ENCODE measurements at regions not wholly inside any gene's neighbourhood (a gene's known extent, or its start where the extent isn't known, plus 50 kb on each side); places are given as distances from the start of the nearest gene placed in this dataset.
"Not testable (repeated sequence)": the region's sequence is repeated elsewhere in the genome, so short reads cannot be mapped to it uniquely, and the experiment has no call there.

- no peak overlapping the region for H3K4me3 ChIP-seq (ENCODE audit: low read length)
- H3K9me3 ChIP-seq (ENCODE audit: control insufficient read depth, insufficient read depth, low read length) = no peaks in the 10 kb centered on the region
- Mint-ChIP-seq H3K36me3 (no peaks in the 10 kb centered on the region), H3K27me3 (ENCODE audit: low read depth in 2 of 2) (peaks cover 3% of the 10 kb centered on the region in 2 donors), H3K27ac (no peak overlapping the region), H3K4me1 (no peaks in the 10 kb centered on the region), H3K4me3 (no peak overlapping the region), H3K9me3 (no peaks in the 10 kb centered on the region)
- H3K27me3 ChIP-seq (ENCODE audit: control insufficient read depth, insufficient read depth, low read length) = no peaks in the 10 kb centered on the region
- no peaks in the 10 kb centered on the region for H3K4me1 ChIP-seq (ENCODE audit: control insufficient read depth, insufficient read depth, low read length)
- DNase-seq = no peak
- no peak overlapping the region for H3K27ac ChIP-seq (ENCODE audit: low read length)
- WGBS (ENCODE audit: insufficient coverage) = 86% methylated on average over 18 of the region's 18 CpGs
- intact Hi-C loops (cut with micrococcal nuclease) = no loop called here
- H3K36me3 ChIP-seq (ENCODE audit: control insufficient read depth, insufficient read depth, low read length) = no peaks in the 10 kb centered on the region
- no peak for ATAC-seq
- TF ChIP-seq, protein P1, sequence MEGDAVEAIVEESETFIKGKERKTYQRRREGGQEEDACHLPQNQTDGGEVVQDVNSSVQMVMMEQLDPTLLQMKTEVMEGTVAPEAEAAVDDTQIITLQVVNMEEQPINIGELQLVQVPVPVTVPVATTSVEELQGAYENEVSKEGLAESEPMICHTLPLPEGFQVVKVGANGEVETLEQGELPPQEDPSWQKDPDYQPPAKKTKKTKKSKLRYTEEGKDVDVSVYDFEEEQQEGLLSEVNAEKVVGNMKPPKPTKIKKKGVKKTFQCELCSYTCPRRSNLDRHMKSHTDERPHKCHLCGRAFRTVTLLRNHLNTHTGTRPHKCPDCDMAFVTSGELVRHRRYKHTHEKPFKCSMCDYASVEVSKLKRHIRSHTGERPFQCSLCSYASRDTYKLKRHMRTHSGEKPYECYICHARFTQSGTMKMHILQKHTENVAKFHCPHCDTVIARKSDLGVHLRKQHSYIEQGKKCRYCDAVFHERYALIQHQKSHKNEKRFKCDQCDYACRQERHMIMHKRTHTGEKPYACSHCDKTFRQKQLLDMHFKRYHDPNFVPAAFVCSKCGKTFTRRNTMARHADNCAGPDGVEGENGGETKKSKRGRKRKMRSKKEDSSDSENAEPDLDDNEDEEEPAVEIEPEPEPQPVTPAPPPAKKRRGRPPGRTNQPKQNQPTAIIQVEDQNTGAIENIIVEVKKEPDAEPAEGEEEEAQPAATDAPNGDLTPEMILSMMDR (IDR thresholded peaks at IDR 0.05) = no peak
Measured at GRCh38 chr22:48299801-48300200, 1527.9 kb downstream of the BRD1 start.

DNA sequence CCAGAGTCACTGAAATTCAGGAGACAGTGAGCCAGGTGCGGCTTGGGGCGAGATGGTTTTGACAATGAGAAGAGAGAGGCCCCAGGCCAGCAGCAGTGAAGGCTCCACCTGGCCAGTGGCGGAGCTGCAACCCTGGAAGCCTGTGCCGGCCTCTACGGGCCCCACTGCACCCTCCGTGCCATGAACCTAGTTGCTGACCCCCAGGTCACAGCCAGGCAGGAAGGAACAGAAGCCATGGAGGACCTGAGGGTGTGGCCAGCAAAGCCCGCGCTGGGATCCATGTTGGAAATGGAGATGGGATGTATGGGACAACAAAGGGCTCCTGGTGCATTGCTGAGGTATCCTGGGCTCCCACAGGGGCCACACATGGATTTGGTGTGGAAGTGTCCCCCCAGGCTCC, 1528.5 kb downstream of the BRD1 start:
- TF ChIP-seq, protein P1 (IDR thresholded peaks at IDR 0.05) = no peak
- no peaks in the 10 kb centered on the region for H3K9me3 Mint-ChIP-seq
- no peak overlapping the region for H3K4me3 ChIP-seq (ENCODE audit: low read length)
- H3K4me3 Mint-ChIP-seq = no peak overlapping the region
- no peaks in the 10 kb centered on the region for H3K27me3 ChIP-seq (ENCODE audit: control insufficient read depth, insufficient read depth, low read length)
- no peaks in the 10 kb centered on the region for H3K36me3 ChIP-seq (ENCODE audit: control insufficient read depth, insufficient read depth, low read length)
- no peaks in the 10 kb centered on the region for H3K9me3 ChIP-seq (ENCODE audit: control insufficient read depth, insufficient read depth, low read length)
- 82% methylated on average over 8 of the region's 8 CpGs for WGBS (ENCODE audit: insufficient coverage)
- no peaks in the 10 kb centered on the region for H3K36me3 Mint-ChIP-seq
- H3K27me3 Mint-ChIP-seq (ENCODE audit: low read depth in 2 of 2) = peaks cover 6 to 8% of the 10 kb centered on the region in 2 donors
- no peak overlapping the region for H3K27ac ChIP-seq (ENCODE audit: low read length)
- H3K27ac Mint-ChIP-seq = no peak overlapping the region
- ATAC-seq (no peak), DNase-seq (no peak)
- no peaks in the 10 kb centered on the region for H3K4me1 Mint-ChIP-seq
- no peaks in the 10 kb centered on the region for H3K4me1 ChIP-seq (ENCODE audit: control insufficient read depth, insufficient read depth, low read length)
- intact Hi-C loops (cut with micrococcal nuclease) = no loop called here

DNA sequence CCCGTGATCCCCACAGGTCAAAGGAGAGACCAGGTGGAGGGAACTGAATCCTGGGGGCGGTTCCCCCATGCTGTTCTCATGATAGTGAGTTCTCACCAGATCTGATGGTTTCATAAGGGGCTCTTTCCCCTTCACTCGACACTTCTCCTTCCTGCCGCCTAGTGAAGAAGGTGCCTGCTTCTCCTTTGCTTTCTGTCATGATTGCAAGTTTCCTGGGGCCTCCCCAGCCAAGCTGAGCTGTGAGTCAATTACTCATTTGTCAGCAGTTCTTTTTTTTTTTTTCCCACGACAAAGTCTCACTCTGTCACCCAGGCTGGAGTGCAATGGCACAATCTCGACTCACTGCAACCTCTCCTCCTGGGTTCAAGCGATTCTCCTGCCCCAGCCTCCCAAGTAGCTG, 1530.4 kb downstream of the BRD1 start:
- DNase-seq = no peak
- intact Hi-C loops (cut with micrococcal nuclease) = no loop called here
- Mint-ChIP-seq H3K4me3 (no peak overlapping the region), H3K27ac (no peak overlapping the region), H3K9me3 (no peaks in the 10 kb centered on the region), H3K4me1 (no peaks in the 10 kb centered on the region), H3K36me3 (no peaks in the 10 kb centered on the region), H3K27me3 (ENCODE audit: low read depth in 2 of 2) (peaks cover 8 to 15% of the 10 kb centered on the region in 2 donors)
- Histone ChIP-seq H3K27ac (ENCODE audit: low read length) (no peak overlapping the region), H3K4me1 (ENCODE audit: control insufficient read depth, insufficient read depth, low read length) (no peaks in the 10 kb centered on the region), H3K27me3 (ENCODE audit: control insufficient read depth, insufficient read depth, low read length) (no peaks in the 10 kb centered on the region), H3K4me3 (ENCODE audit: low read length) (no peak overlapping the region), H3K36me3 (ENCODE audit: control insufficient read depth, insufficient read depth, low read length) (no peaks in the 10 kb centered on the region), H3K9me3 (ENCODE audit: control insufficient read depth, insufficient read depth, low read length) (no peaks in the 10 kb centered on the region)
- TF ChIP-seq, protein P1 (IDR thresholded peaks at IDR 0.05) = no peak
- WGBS (ENCODE audit: insufficient coverage) = 64% methylated on average over 7 of the region's 7 CpGs
- ATAC-seq = no peak

DNA sequence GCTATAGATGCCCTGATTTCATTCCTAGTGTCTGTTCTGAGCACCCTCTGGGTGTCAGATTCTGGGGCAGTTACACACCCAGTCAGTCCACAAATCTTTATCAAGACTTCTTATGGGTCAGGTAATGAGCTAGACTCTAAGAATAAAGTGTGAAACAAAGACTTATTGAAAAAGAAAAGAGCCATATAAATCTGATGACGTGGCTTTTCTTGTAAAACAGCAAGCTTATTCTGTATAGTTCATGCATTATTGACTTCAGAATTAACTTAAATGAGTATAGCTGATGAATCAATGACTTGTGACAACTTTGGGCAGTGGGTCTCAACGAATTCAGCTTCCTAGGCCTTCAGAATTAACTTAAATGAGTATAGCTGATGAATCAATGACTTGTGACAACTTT, 1527.5 kb downstream of the TBC1D22A start:
- H3K4me3 Mint-ChIP-seq; H3K4me3 ChIP-seq (ENCODE audit: low read length); H3K36me3 ChIP-seq (ENCODE audit: control insufficient read depth, insufficient read depth, low read length); H3K36me3 Mint-ChIP-seq; H3K27ac Mint-ChIP-seq; H3K27me3 ChIP-seq (ENCODE audit: control insufficient read depth, insufficient read depth, low read length); H3K4me1 Mint-ChIP-seq; H3K4me1 ChIP-seq (ENCODE audit: control insufficient read depth, insufficient read depth, low read length); H3K27ac ChIP-seq (ENCODE audit: low read length); ATAC-seq; DNase-seq; H3K9me3 Mint-ChIP-seq; H3K9me3 ChIP-seq (ENCODE audit: control insufficient read depth, insufficient read depth, low read length); intact Hi-C loops (cut with micrococcal nuclease): not testable (repeated sequence)
- WGBS (ENCODE audit: insufficient coverage) = 80% methylated on average over 1 of the region's 2 CpGs
- peaks cover 28 to 40% of the 10 kb centered on the region in 2 donors for H3K27me3 Mint-ChIP-seq (ENCODE audit: low read depth in 2 of 2)
